ENCODE measurements at regions not wholly inside any gene's neighbourhood (a gene's known extent, or its start where the extent isn't known, plus 50 kb on each side); places are given as distances from the start of the nearest gene placed in this dataset.

- H3K9me3 ChIP-seq (ENCODE audit: insufficient read depth, low read length) = no peaks in the 10 kb centered on the region
- TF ChIP-seq, protein P1, sequence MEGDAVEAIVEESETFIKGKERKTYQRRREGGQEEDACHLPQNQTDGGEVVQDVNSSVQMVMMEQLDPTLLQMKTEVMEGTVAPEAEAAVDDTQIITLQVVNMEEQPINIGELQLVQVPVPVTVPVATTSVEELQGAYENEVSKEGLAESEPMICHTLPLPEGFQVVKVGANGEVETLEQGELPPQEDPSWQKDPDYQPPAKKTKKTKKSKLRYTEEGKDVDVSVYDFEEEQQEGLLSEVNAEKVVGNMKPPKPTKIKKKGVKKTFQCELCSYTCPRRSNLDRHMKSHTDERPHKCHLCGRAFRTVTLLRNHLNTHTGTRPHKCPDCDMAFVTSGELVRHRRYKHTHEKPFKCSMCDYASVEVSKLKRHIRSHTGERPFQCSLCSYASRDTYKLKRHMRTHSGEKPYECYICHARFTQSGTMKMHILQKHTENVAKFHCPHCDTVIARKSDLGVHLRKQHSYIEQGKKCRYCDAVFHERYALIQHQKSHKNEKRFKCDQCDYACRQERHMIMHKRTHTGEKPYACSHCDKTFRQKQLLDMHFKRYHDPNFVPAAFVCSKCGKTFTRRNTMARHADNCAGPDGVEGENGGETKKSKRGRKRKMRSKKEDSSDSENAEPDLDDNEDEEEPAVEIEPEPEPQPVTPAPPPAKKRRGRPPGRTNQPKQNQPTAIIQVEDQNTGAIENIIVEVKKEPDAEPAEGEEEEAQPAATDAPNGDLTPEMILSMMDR (IDR thresholded peaks at IDR 0.05; ENCODE audit: insufficient read depth, low read length, poor library complexity, severe bottlenecking) = no peak
- TF ChIP-seq EZH2phosphoT487 (conservative IDR thresholded peaks at IDR 0.05; ENCODE audit: low read length) = no peak
Observed at GRCh38 chr6:139498715-139499114, 124.3 kb upstream of the CITED2 start.

DNA sequence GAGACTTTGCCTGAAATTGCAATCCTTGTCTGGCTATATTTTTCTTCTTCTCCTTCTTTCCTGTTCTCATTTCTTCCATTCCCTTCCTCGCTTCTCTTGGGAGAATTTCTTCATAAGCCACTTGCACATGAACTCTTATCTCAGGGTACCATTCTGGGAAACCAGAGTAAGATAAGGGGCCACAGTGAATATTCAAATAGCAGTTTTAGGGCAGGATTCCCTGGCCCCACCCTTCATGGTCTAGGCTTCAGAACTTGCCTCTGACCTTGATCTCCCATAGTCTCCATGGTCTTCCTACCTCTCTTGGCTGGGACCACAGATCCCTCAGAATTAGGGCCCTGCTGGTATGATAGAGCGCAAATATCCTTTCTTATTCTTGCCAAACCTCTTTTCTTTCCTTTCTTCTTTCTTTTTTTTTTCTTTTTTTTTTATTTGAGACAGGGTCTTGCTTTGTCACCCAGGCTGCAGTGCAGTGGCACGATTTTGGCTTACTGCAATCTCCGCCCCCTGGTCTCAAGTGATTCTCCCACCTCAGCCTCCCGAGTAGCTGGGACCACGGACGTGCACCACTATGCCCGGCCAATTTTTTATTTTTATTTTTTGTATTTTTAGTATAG lies 123.0 kb upstream of the CITED2 start:
- TF ChIP-seq, protein P1 (IDR thresholded peaks at IDR 0.05; ENCODE audit: insufficient read depth, low read length, poor library complexity, severe bottlenecking) = no peak
- no peak for TF ChIP-seq EZH2phosphoT487 (conservative IDR thresholded peaks at IDR 0.05; ENCODE audit: low read length)
- Histone ChIP-seq H2AFZ (ENCODE audit: low read depth, low read length, severe bottlenecking) (no peak overlapping the region), H3K79me2 (ENCODE audit: insufficient read depth, low read length) (no peaks in the 10 kb centered on the region), H3K4me3 (ENCODE audit: insufficient read depth, low read length, poor library complexity, severe bottlenecking) (no peak overlapping the region), H3K9ac (ENCODE audit: low read length) (no peak overlapping the region), H3K27me3 (ENCODE audit: low read length) (no peaks in the 10 kb centered on the region), H3K27ac (ENCODE audit: low read depth, low read length) (no peak overlapping the region), H3K9me2 (replicated peaks; ENCODE audit: insufficient read depth, low read length) (no peaks in the 10 kb centered on the region), H3K36me3 (ENCODE audit: low read length) (no peaks in the 10 kb centered on the region), H4K20me1 (ENCODE audit: low read depth, low read length) (no peaks in the 10 kb centered on the region), H3K4me2 (ENCODE audit: low read depth, low read length, poor library complexity, severe bottlenecking) (no peak overlapping the region), H3F3A (ENCODE audit: insufficient read depth) (no peaks in the 10 kb centered on the region), H3K9me3 (ENCODE audit: insufficient read depth, low read length) (no peaks in the 10 kb centered on the region)

More at GRCh38 chr6:139498715-139499114, 124.3 kb upstream of the CITED2 start:
- Histone ChIP-seq H3K27me3 (ENCODE audit: low read length) (no peaks in the 10 kb centered on the region), H3F3A (ENCODE audit: insufficient read depth) (no peaks in the 10 kb centered on the region), H3K27ac (ENCODE audit: low read depth, low read length) (no peak overlapping the region), H3K9me2 (replicated peaks; ENCODE audit: insufficient read depth, low read length) (no peaks in the 10 kb centered on the region), H4K20me1 (ENCODE audit: low read depth, low read length) (no peaks in the 10 kb centered on the region), H3K4me3 (ENCODE audit: insufficient read depth, low read length, poor library complexity, severe bottlenecking) (no peak overlapping the region), H3K9ac (ENCODE audit: low read length) (no peak overlapping the region), H2AFZ (ENCODE audit: low read depth, low read length, severe bottlenecking) (no peak overlapping the region), H3K79me2 (ENCODE audit: insufficient read depth, low read length) (no peaks in the 10 kb centered on the region), H3K4me2 (ENCODE audit: low read depth, low read length, poor library complexity, severe bottlenecking) (no peak overlapping the region), H3K36me3 (ENCODE audit: low read length) (no peaks in the 10 kb centered on the region)

DNA sequence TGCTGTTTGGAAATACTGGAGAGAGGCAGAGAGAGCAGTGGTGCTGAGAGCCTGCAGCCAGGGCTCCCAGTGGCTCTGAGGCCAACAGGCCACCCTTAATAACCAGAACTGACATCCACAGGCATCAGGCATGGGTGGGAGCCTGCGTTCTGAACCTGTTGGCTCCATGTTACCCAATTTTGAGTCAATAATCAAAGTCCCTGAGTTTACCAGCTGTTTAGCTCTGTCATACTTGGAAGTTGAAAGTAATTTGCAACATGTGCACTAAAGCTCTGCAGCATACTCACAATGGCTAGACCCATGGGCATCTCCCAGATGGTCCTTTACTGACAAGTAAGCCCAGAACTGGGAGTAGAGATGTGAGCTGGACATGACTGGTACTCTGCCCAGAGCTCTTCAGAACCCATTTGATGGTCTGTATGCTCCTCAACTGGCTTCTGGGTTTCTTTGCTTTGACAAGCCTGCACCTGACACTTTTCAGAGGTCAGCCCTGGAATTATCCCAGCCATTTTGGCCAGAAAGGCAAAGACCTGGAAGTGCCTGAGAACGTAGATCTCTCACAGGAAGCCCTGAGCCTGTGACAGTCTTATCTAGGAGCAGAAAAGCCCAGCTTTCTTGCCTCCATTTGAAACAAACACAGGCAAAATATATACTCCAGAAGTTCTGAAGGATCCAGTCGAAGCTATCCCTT lies 122.4 kb upstream of the CITED2 start:
- no peak overlapping the region for H3K27ac ChIP-seq (ENCODE audit: low read depth, low read length)
- H3K9me3 ChIP-seq (ENCODE audit: insufficient read depth, low read length) = no peaks in the 10 kb centered on the region
- no peaks in the 10 kb centered on the region for H3F3A ChIP-seq (ENCODE audit: insufficient read depth)
- no peaks in the 10 kb centered on the region for H3K36me3 ChIP-seq (ENCODE audit: low read length)
- no peaks in the 10 kb centered on the region for H3K79me2 ChIP-seq (ENCODE audit: insufficient read depth, low read length)
- H3K4me3 ChIP-seq (ENCODE audit: insufficient read depth, low read length, poor library complexity, severe bottlenecking) = no peak overlapping the region
- no peak overlapping the region for H2AFZ ChIP-seq (ENCODE audit: low read depth, low read length, severe bottlenecking)
- no peak overlapping the region for H3K4me2 ChIP-seq (ENCODE audit: low read depth, low read length, poor library complexity, severe bottlenecking)
- H3K27me3 ChIP-seq (ENCODE audit: low read length) = no peaks in the 10 kb centered on the region
- no peaks in the 10 kb centered on the region for H3K9me2 ChIP-seq (replicated peaks; ENCODE audit: insufficient read depth, low read length)
- H4K20me1 ChIP-seq (ENCODE audit: low read depth, low read length) = no peaks in the 10 kb centered on the region
- H3K9ac ChIP-seq (ENCODE audit: low read length) = no peak overlapping the region
- TF ChIP-seq, protein P1 (IDR thresholded peaks at IDR 0.05; ENCODE audit: insufficient read depth, low read length, poor library complexity, severe bottlenecking) = no peak
- no peak for TF ChIP-seq EZH2phosphoT487 (conservative IDR thresholded peaks at IDR 0.05; ENCODE audit: low read length)
